ENCODE measurements at regions not wholly inside any gene's neighbourhood (a gene's known extent, or its start where the extent isn't known, plus 50 kb on each side); places are given as distances from the start of the nearest gene placed in this dataset.

- Histone ChIP-seq H2AK5ac (ENCODE audit: low read length) (no peak overlapping the region), H3K9me3 (ENCODE audit: insufficient read depth, low read depth, low read length) (peaks cover 36% of the 10 kb centered on the region), H3K23ac (ENCODE audit: low read length) (no peak overlapping the region), H4K91ac (ENCODE audit: low read depth, low read length) (no peak overlapping the region), H3K14ac (ENCODE audit: low read length) (no peak overlapping the region), H3K27ac (ENCODE audit: low read depth, low read length) (no peak overlapping the region), H3K36me3 (ENCODE audit: control insufficient read depth in 1 of 2, insufficient read depth in 2 of 2, low read length in 2 of 2) (no peaks in the 10 kb centered on the region), H3K9ac (ENCODE audit: low read length) (no peak overlapping the region), H2BK12ac (ENCODE audit: low read length) (no peak overlapping the region), H2BK5ac (ENCODE audit: low read depth, low read length, poor library complexity) (no peak overlapping the region), H3K18ac (ENCODE audit: low read length) (no peak overlapping the region), H3K4ac (ENCODE audit: low read depth, low read length) (no peak overlapping the region), H2BK120ac (ENCODE audit: insufficient read depth, low read length, poor library complexity) (no peak overlapping the region), H3K79me1 (ENCODE audit: low read length) (no peaks in the 10 kb centered on the region), H3K27me3 (ENCODE audit: insufficient read depth, low read length) (no peaks in the 10 kb centered on the region), H2AFZ (ENCODE audit: insufficient read depth, low read length, poor library complexity) (no peak overlapping the region), H4K8ac (ENCODE audit: low read depth, low read length) (no peak overlapping the region), H3K4me2 (ENCODE audit: low read length) (no peak overlapping the region), H3K79me2 (ENCODE audit: control insufficient read depth, insufficient read depth, low read length, poor library complexity) (no peaks in the 10 kb centered on the region), H3K4me1 (ENCODE audit: control insufficient read depth in 1 of 2, insufficient read depth in 2 of 2, low read length in 2 of 2) (no peaks in the 10 kb centered on the region), H4K12ac (ENCODE audit: low read depth, low read length) (no peak overlapping the region), H3K4me3 (ENCODE audit: low read depth, low read length) (no peak overlapping the region)
- WGBS (ENCODE audit: extremely low coverage, insufficient coverage, insufficient read length): no CpG with 5 or more reads among the region's 2 CpGs
- no peak for DNase-seq
Observed at GRCh38 chr20:30599990-30600389, 657.5 kb upstream of the DEFB115 start.

- Histone ChIP-seq H3K79me2 (ENCODE audit: control insufficient read depth, insufficient read depth, low read length, poor library complexity) (no peaks in the 10 kb centered on the region), H3K4me1 (ENCODE audit: control insufficient read depth in 1 of 2, insufficient read depth in 2 of 2, low read length in 2 of 2) (no peaks in the 10 kb centered on the region), H2AFZ (ENCODE audit: insufficient read depth, low read length, poor library complexity) (no peak overlapping the region), H3K79me1 (ENCODE audit: low read length) (no peaks in the 10 kb centered on the region), H2BK12ac (ENCODE audit: low read length) (no peak overlapping the region), H3K9ac (ENCODE audit: low read length) (no peak overlapping the region), H4K91ac (ENCODE audit: low read depth, low read length) (no peak overlapping the region), H4K8ac (ENCODE audit: low read depth, low read length) (no peak overlapping the region), H3K18ac (ENCODE audit: low read length) (no peak overlapping the region), H3K4ac (ENCODE audit: low read depth, low read length) (no peak overlapping the region), H3K4me2 (ENCODE audit: low read length) (no peak overlapping the region), H3K9me3 (ENCODE audit: insufficient read depth, low read depth, low read length) (peaks cover 32% of the 10 kb centered on the region), H3K27me3 (ENCODE audit: insufficient read depth, low read length) (no peaks in the 10 kb centered on the region), H3K27ac (ENCODE audit: low read depth, low read length) (no peak overlapping the region), H3K4me3 (ENCODE audit: low read depth, low read length) (no peak overlapping the region), H4K12ac (ENCODE audit: low read depth, low read length) (no peak overlapping the region), H3K36me3 (ENCODE audit: control insufficient read depth in 1 of 2, insufficient read depth in 2 of 2, low read length in 2 of 2) (no peaks in the 10 kb centered on the region), H3K23ac (ENCODE audit: low read length) (no peak overlapping the region), H3K14ac (ENCODE audit: low read length) (no peak overlapping the region), H2AK5ac (ENCODE audit: low read length) (no peak overlapping the region), H2BK5ac (ENCODE audit: low read depth, low read length, poor library complexity) (no peak overlapping the region), H2BK120ac (ENCODE audit: insufficient read depth, low read length, poor library complexity) (no peak overlapping the region)
- no peak for DNase-seq
- WGBS (ENCODE audit: extremely low coverage, insufficient coverage, insufficient read length): no CpG with 5 or more reads among the region's 2 CpGs
Observed at GRCh38 chr20:30601974-30602373, 655.5 kb upstream of the DEFB115 start.

- H3K36me3 ChIP-seq (ENCODE audit: control insufficient read depth in 1 of 2, insufficient read depth in 2 of 2, low read length in 2 of 2): no peaks in the 10 kb centered on the region
- no peak overlapping the region for H2BK5ac ChIP-seq (ENCODE audit: low read depth, low read length, poor library complexity)
- no peak overlapping the region for H4K12ac ChIP-seq (ENCODE audit: low read depth, low read length)
- no peak overlapping the region for H3K18ac ChIP-seq (ENCODE audit: low read length)
- H3K79me2 ChIP-seq (ENCODE audit: control insufficient read depth, insufficient read depth, low read length, poor library complexity): no peaks in the 10 kb centered on the region
- H3K79me1 ChIP-seq (ENCODE audit: low read length): no peaks in the 10 kb centered on the region
- H2AFZ ChIP-seq (ENCODE audit: insufficient read depth, low read length, poor library complexity): no peak overlapping the region
- no peak overlapping the region for H3K9ac ChIP-seq (ENCODE audit: low read length)
- no peak overlapping the region for H2AK5ac ChIP-seq (ENCODE audit: low read length)
- no peak overlapping the region for H3K27ac ChIP-seq (ENCODE audit: low read depth, low read length)
- H4K8ac ChIP-seq (ENCODE audit: low read depth, low read length): no peak overlapping the region
- H3K14ac ChIP-seq (ENCODE audit: low read length): no peak overlapping the region
- H3K4me2 ChIP-seq (ENCODE audit: low read length): no peak overlapping the region
- H2BK12ac ChIP-seq (ENCODE audit: low read length): no peak overlapping the region
- peaks cover 31% of the 10 kb centered on the region for H3K9me3 ChIP-seq (ENCODE audit: insufficient read depth, low read depth, low read length)
- H4K91ac ChIP-seq (ENCODE audit: low read depth, low read length): no peak overlapping the region
- no peak overlapping the region for H3K4me3 ChIP-seq (ENCODE audit: low read depth, low read length)
- no peaks in the 10 kb centered on the region for H3K4me1 ChIP-seq (ENCODE audit: control insufficient read depth in 1 of 2, insufficient read depth in 2 of 2, low read length in 2 of 2)
- WGBS (ENCODE audit: extremely low coverage, insufficient coverage, insufficient read length): no CpG with 5 or more reads among the region's 3 CpGs
- no peak for DNase-seq
- H3K4ac ChIP-seq (ENCODE audit: low read depth, low read length): no peak overlapping the region
- no peaks in the 10 kb centered on the region for H3K27me3 ChIP-seq (ENCODE audit: insufficient read depth, low read length)
- no peak overlapping the region for H2BK120ac ChIP-seq (ENCODE audit: insufficient read depth, low read length, poor library complexity)
- H3K23ac ChIP-seq (ENCODE audit: low read length): no peak overlapping the region
Observed at GRCh38 chr20:30602424-30602823, 655.0 kb upstream of the DEFB115 start.

GRCh38 chr20:30606990-30607389, 650.5 kb upstream of the DEFB115 start:
- H3K27me3 ChIP-seq (ENCODE audit: insufficient read depth, low read length): no peaks in the 10 kb centered on the region
- no peak overlapping the region for H3K4me3 ChIP-seq (ENCODE audit: low read depth, low read length)
- no peak overlapping the region for H2AFZ ChIP-seq (ENCODE audit: insufficient read depth, low read length, poor library complexity)
- H2AK5ac ChIP-seq (ENCODE audit: low read length): no peak overlapping the region
- no peaks in the 10 kb centered on the region for H3K36me3 ChIP-seq (ENCODE audit: control insufficient read depth in 1 of 2, insufficient read depth in 2 of 2, low read length in 2 of 2)
- no peaks in the 10 kb centered on the region for H3K79me1 ChIP-seq (ENCODE audit: low read length)
- no peak overlapping the region for H3K9ac ChIP-seq (ENCODE audit: low read length)
- H3K23ac ChIP-seq (ENCODE audit: low read length): no peak overlapping the region
- no peak overlapping the region for H4K91ac ChIP-seq (ENCODE audit: low read depth, low read length)
- no peak overlapping the region for H2BK120ac ChIP-seq (ENCODE audit: insufficient read depth, low read length, poor library complexity)
- no peak overlapping the region for H4K8ac ChIP-seq (ENCODE audit: low read depth, low read length)
- no peak overlapping the region for H4K12ac ChIP-seq (ENCODE audit: low read depth, low read length)
- H3K27ac ChIP-seq (ENCODE audit: low read depth, low read length): no peak overlapping the region
- no peak overlapping the region for H2BK5ac ChIP-seq (ENCODE audit: low read depth, low read length, poor library complexity)
- WGBS (ENCODE audit: extremely low coverage, insufficient coverage, insufficient read length): no CpG with 5 or more reads among the region's 4 CpGs
- H3K79me2 ChIP-seq (ENCODE audit: control insufficient read depth, insufficient read depth, low read length, poor library complexity): no peaks in the 10 kb centered on the region
- no peak overlapping the region for H3K4me2 ChIP-seq (ENCODE audit: low read length)
- no peak for DNase-seq
- peaks cover 15% of the 10 kb centered on the region for H3K9me3 ChIP-seq (ENCODE audit: insufficient read depth, low read depth, low read length)
- H3K14ac ChIP-seq (ENCODE audit: low read length): no peak overlapping the region
- no peak overlapping the region for H3K4ac ChIP-seq (ENCODE audit: low read depth, low read length)
- no peak overlapping the region for H3K18ac ChIP-seq (ENCODE audit: low read length)
- H3K4me1 ChIP-seq (ENCODE audit: control insufficient read depth in 1 of 2, insufficient read depth in 2 of 2, low read length in 2 of 2): no peaks in the 10 kb centered on the region
- no peak overlapping the region for H2BK12ac ChIP-seq (ENCODE audit: low read length)

Data from trophoblast cell (in vitro differentiated cells and primary cell).